Suppressor macrophage (primary cell): ENCODE measurements at regions not wholly inside any gene's neighbourhood (a gene's known extent, or its start where the extent isn't known, plus 50 kb on each side); places are given as distances from the start of the nearest gene placed in this dataset.
"Not testable (repeated sequence)": the region's sequence is repeated elsewhere in the genome, so short reads cannot be mapped to it uniquely, and the experiment has no call there.

Experiments used
- DNase-seq, 4 experiments: peaks; one replicate each; pipeline ENCODE4 v3.0.0-alpha.2; 2020 to 2022

DNA sequence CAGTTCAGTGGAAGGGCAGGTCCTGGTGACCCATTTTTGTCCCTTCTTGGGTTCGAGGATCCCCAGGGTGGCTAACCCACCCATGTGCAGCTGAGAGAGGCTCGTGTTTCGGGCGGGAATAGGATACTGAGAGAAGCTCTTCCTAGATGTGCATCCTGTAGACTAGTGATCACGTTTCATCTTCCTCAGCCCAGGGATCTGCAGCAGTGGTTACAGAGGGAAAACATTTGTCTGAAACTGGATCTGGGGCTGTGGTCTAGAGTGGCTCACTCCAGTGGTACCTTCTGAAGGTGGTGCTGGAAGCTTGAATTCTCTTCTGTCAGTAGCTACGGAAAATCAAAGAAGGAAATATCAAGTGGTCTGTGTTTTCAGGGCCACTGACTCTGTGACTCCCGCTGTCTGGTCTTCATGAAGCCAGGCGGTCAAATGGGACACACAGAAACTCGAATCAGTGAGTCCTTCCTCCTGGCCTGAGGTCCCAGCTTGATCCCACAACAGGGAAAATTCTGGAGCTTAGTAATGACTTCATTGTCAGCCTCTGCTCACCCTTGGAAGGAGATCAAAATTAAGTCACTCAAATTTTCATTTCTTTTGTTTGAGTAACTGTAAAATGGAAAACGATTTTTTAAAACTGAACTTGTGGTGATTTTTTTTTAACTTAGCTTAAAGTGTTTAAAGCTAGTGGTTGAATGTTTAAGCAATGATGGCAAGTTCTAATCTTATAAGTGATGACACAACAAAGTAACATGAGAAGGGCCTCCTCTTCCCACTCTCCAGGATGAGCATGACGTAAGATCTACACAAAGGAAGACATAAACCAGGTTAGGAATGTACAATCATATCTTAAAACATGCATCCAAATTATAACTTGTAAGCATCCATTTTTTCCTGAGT lies 469.3 kb upstream of the KLF6 start:
- DNase-seq, result no peak

DNA sequence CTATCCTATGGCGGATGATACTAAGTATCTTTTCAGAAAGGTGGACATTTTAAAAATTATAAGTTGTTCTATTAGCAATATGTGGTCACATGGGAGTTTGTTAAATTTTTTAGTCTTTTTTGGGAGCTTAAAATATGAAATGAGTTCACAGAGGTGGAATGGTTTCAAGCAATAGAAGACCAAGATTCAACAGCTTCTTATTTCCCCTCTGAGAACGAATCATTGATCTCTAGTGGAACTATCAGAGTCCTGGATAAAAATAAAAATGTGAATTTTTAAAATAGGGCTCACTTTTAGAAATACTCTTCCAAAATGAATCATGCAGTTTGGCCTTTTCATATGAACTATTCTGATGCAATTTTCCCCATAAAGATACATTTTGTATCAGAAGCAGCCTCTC lies 467.7 kb upstream of the KLF6 start:
- no peak for DNase-seq

DNA sequence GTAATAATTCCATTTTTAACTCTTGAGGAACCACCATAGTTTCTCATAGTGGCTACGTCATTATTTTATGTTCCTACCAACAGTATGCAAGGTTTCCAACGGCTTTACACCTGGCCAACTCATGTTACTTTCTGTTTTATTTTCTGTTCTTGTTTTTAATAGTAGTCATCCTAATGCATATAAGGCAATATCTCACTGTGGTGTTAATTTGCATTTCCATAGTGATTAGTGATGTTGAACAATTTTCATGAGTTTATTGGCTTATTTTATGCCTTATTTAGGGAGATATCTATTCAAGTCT lies 465.5 kb upstream of the KLF6 start:
- DNase-seq, result no peak

DNA sequence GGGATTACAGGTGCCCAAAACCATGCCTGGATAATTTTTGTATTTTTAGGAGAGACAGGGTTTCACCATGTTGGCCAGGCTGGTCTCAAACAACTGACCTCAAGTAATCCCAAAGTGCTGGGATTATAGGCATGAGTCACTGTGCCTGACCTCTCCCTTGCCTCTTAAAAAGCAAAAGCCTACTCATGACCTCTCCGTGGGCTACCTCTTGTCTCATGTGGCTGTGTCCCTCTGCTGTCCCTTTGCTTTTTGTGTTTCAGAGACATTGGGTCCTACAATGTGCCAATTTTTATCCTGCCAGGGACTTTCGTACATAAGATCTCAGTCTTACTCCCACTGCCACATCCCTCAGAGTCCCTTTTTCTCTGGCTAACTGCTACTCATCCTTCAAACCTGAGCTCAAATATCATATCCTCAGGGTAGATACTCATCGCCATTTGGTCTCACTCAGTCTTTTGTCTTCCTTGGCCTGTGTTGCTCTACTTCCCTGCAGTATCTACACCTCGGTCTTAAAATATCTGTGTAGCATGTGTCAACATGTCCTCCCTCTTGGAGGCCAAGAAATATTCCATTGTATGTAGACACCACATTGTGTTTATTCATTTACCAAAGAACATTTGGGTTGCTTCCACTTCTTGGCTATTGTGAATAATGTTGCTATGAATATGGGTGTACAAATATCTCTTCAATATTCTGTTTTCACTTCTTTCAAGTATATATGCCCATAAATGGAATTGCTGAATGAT lies 465.0 kb upstream of the KLF6 start:
- DNase-seq, result peak in 2 of 4 experiments; percentile 25 to 29

DNA sequence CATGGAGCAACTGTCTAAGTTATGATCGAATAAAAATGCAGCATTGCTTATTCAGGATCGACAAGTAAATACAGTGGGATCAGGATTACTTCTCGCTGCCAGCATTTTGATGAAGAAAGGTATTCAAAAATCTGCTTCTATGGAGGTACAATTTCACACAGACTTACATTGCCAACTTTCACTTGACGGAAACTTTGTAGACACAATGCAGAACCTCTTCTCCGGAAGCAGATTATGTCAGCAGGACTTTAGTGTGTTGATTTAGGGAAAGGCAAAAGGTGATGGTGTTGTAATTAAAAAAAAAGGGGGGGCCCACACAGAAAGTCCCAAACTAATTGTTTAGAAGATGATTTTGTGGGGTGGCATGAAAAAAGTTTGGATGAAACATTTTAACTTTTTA lies 462.4 kb upstream of the KLF6 start:
- no peak for DNase-seq

DNA sequence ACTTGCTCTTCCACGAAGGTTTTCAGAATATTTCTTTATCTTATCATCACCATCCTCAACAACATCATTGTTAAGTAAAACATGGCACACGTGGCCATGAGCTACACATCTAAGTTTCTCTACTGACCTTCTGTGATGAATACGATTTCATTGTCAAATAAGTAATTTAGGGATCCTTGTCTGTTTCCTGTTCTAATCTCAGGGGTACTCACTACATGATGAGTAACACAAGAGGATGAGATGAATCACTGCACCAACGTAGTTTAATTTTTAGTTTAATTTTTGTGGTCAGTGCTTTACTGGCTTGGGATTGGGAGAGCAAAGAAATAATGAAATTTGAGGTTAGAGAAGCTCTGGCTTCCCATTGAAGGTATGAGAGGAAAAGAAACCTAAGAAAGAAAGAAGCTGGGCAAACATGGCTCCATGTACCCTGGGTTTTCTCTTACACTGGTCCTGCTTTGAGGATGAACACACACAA lies 461.9 kb upstream of the KLF6 start:
- DNase-seq, result peak in 1 of 4 experiments; percentile 11

DNA sequence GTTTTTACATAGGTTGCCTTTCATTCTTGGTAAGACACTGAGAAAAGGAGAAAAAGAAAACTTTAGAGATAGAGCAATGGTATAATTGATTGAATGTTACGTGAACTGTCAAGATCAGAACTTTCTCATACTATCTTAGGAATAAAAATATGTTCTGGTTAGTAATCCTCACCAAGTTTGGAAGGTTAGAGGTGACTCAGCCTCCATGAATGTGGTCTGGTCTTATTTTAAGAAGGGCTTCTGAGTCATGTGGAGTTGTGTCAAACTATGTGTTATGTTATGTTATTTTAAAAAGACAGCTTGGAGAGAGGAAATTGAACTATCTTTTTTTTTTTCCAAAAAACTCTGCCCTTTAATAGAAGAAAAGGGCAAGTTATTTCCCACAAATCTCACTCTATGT lies 458.6 kb upstream of the KLF6 start:
- DNase-seq, result peak; percentile 43 to 83 (median 70)

DNA sequence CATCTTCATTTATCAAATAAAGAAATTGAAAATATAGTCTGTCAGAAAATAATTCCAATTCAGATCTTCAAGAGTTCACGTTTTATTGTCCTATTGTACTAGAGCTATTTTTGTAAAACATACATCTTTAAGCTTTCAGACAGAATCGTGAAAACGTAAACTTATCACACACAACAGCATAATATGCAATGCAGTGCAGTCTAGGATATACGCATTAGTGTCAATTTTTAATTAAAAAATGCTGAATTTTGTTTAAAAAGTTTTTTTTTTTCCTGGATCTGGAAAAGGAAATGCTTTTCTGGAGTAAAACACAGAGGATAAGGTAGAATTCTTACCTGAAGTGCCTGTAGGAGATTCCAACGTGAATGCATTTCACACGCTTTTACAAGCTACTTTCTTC lies 458.2 kb upstream of the KLF6 start:
- no peak for DNase-seq

DNA sequence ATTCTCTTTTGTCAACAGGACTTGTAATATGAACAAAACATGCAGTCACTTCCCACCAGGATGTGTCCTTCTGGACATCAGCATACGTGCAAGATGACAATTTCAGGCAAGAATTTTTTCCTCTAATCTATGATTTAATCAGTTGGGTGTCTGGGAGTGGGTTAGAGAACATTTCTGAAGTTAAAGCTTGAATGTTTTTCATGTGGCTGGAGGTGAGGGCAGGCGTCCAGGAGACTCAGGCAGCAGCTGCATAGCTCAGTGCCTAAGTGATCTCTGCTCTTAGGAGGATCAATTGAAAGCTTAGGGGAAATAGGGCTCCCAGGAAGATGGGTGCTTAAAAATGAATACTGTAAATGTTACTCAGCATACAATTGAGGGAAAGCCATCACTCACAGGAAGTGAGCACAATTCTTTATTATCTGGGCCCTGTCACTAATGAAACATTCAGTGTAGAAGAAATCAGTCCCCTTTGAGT lies 457.6 kb upstream of the KLF6 start:
- DNase-seq, result no peak

DNA sequence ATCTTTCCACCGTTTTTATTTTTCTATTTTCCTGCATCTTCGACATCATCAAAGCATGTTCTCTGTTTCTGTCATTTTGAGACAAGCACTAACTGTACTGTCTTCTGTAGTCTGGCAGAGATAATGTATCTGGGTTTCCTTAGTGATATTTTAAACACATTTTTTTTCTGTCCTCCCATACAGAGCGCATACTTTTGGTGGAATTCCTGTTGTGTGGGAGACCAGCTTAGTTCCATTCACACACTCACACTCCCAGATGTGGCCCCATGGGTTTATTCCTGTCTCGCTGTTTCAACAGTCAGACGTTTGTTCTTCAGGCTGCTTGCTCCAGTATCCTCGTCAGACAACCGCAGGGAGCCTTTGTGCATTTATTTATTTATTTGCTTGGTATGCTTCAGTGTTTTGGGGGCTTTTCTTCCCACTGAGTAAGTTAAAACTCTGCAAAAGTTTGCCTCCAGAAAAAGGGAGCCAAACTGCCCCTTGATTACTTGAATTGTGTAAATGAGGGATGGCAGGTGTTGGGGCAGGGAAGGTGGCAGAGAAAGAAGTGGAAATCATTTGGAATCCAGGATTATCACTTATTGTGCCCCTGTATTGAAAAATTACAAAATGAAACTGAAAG lies 456.8 kb upstream of the KLF6 start:
- DNase-seq, result no peak

DNA sequence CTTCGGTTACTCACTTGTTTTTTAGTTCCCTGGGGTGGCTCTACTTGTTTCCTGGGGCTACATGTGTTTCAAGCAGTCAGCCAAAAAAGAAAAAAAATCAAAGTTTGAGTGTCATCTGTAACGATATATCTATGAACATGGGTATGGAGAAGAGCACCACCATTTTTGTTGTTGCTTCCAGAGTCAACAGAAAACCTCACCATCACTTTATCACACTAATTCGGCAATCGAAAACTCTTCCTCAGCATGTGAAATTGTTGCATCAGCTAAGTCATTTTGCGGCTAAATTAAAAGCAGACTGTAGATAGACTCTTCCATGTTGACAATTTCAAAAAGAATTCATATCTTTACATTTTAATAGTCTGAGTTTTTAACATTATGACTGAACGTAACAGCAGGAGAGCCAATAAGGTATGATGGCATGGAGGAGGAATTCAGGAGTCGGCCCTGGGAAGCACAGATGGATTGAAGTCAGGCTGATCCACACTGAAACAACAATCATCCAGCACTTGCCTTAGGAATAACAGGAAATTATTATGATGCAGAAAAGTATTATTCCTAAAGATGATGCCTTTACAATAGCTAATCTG lies 455.7 kb upstream of the KLF6 start:
- DNase-seq, result no peak

DNA sequence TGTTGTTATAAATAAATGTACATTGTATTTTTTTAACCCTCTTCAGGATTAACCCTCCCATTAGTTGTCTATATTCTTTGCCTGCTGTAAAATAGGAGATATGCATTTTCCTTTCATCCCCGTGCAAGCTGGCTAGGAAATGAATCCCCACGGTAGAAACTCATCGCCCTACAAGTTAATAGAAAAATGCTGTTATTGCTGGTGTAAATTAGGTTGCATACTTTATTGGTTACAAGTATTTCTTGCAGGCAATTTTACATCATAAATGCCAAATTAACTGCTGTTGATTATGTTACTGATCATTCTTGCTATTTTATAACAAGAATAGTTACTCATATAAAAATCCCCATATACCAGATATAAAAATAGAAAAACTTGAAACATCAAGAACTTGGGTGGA lies 454.2 kb upstream of the KLF6 start:
- no peak for DNase-seq

DNA sequence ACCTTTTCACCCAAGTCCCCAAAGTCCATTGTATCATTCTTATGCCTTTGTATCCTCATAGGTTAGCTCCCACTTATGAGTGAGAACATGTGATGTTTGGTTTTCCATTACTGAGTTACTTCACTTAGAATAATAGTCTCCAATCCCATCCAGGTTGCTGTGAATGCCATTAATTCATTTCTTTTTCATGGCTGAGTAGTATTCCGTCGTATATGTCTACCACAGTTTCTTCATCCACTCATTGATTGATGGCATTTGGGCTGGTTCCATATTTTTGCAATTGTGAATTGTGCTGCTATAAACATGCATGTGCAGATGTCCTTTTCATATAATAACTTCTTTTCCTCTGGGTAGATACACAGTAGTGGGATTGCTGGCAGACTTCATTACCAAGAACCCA lies 451.9 kb upstream of the KLF6 start:
- DNase-seq, result not testable (repeated sequence)

DNA sequence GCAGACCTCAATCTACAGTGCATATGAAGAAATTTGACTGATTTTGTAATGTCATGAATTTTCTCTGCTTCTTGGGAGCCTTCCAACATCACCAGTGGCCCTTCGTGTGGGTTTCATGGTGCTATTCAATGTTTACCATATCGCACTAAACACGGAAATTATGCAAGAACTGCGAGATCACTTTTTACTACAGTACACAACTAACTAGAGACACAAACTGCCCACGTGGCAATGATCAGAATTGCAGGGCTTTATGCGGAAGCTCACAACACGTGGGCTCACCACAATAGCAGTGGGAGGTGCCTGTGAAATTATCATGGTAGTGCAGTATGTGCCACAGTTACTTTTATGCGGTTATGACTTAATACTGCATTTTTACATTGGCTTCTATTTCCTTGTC lies 449.7 kb upstream of the KLF6 start:
- DNase-seq, result peak; percentile 16 to 56 (median 28)

DNA sequence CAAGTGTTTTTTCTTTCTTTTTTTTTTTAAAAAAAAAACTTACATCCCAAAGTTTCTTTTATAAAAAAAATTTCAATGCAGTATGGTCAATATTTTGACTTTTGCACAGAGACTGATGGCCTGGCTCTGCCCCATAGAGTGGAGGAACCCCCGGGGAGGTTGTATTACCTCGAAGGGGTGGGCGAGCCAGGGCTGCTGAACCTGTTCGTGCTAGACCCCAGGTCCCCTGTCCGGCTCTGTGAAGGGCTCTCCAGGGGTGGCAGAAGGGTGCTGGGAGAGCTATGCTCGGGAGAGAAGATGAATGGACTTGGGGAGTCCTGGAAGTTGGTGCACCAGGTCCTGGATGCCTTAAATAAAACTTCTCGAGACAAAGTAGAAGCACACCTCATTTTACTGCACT lies 446.4 kb upstream of the KLF6 start:
- no peak for DNase-seq

DNA sequence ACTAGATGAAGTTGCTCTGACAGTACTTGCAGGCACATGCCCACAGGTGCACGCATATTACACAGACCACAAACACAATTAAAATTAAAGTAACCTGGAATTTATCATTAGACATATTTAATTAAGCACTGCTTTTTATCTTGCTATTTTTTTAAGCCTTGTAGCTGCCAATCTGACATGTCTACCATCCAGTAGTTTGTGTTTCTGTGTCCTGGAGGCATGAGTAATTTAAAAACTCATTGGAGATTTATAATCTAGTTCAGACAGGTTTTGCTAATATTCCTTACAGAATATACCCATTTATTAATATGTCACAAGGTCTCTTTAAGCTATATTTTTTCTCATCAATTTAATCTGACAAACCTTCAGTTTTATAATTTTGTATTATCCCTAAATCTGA lies 445.0 kb upstream of the KLF6 start:
- no peak for DNase-seq

DNA sequence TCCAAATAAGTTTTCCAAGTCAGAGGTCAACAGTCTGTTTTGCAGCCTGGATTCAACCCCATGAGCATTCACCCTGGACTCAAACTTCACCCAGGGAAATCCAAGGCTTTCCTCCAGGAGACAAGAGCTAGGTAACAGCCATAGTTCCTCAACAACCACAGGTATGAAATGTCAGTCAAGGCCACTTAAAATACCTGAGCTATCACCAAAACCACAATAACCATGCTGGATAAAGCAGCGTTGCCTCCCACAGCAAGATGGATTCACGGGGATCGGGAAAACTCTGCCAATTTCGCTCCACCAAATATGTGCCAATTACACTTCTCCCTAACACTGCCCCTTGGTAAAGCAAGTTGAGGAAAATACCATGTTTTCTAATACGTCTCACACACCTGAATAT lies 444.1 kb upstream of the KLF6 start:
- no peak for DNase-seq

DNA sequence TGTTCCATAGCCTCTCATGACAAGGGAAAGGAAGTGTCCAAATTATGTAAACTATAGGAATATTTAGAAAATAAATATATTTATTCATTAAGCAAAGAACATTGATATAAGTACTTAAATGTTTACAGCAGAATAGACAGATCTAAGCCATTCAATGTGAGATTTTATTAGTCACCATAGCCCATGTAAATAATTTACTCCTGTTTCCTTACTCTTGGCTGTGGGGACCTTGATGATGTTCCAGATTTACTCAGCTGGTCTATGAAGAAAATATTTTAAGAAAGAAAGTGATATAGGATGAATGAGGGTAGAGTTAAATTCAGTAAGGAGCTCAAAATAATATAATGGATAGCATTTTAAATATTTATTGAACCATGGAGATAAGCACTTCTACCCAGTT lies 442.6 kb upstream of the KLF6 start:
- DNase-seq, result no peak

DNA sequence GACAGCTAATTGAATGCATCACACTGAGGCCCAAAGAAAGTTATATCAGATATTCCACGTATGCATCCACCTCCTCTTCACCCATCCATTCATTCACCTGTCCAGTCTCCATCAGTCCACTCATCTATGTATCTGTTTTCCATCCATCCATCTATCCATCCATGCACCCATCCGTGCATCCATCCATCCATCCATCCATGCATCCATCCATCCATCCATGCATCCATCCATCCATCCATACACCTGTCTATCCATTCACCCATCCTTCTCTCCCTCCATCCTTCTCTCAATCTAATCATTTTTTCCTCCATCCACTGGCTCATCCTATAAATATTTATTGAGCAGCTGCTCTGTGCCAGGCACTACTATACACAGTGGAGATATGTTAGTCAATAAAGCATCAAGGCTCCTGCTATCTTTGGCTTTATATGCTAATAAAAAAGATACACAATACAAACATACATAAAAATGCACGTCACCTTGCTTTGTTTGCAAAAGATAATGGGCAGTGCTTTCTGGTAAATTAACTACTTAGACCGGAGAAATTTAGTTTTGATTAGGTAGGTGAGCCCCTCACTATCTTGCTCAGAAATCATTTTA lies 442.0 kb upstream of the KLF6 start:
- DNase-seq, result no peak

DNA sequence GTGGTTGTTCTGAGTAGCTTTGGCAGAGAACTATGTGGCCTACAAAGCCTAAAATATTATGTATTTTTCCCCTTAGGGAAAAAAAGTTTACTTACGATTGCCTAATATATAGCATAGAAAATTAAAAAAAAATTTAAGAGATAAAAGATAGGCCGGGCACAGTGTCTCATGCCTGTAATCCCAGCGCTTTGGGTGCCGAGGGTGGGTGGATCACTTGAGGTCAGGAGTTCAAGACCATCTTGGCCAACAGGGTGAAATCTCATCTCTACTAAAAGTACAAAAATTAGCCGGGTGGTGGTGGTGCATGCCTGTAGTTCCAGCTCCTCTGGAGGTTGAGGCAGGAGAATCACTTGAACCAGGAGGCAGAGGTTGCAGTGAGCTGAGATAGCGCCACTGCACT lies 439.2 kb upstream of the KLF6 start:
- DNase-seq, result no peak

DNA sequence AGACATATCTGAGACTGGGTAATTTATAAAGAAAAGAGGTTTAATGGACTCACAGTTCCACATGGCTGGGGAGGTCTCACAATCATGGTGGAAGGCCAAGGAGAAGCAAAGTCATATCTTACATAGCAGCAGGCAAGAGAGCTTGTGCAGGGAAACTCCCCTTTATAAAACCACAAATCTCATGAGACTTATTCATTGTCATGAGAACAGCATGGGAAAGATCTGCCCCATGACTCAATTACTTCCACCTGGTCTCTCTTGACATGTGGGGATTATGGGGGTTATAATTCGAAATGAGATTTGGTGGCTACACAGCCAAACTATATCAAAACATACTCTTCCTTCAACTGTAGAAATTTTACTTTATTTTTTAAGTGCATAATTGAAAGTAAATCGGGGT lies 436.3 kb upstream of the KLF6 start:
- peak in 3 of 4 experiments; percentile 7 to 38 (median 33) for DNase-seq

DNA sequence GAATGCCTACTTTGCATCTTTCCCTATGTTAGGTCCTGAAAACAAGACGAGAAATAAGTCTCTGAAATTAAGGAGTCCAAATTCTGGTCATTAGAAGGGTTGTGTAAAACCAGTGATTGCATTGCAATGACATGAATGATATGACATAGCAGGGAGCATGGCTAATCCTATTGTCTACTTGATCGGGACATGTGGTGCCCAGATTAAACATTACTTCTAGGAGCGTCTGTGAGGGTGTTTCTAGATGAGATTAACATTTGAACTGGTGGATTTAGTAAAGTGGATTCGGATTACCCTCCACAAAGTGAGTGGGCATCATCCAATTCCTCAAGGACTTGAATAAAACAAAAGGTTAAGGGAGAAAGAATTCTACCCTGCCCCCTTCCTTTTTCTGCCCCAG lies 434.9 kb upstream of the KLF6 start:
- no peak for DNase-seq

DNA sequence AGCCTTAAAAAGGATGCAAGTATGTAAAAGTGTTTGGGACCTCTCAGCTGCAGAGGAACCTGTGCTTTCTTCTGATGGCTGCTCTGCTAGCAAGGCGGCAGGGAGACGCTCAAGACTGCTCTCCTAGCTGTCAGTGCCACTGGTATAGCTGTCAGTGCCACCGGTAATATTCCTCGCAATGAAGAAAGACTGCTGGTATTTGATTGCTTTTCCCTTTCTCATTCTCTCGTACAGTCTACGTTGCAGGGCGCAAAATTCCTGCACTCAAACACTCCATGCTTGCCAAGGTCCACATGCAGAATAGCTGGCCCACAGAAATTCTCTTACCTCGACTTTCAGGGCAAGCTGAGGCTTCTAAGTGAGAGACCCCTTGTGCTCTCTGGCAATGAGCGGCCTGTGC lies 432.6 kb upstream of the KLF6 start:
- DNase-seq, result no peak
